Tibial nerve (tissue), 3 donors: ENCODE measurements at regions not wholly inside any gene's neighbourhood (a gene's known extent, or its start where the extent isn't known, plus 50 kb on each side); places are given as distances from the start of the nearest gene placed in this dataset.

ENCODE experiments used
- POLR2A ChIP-seq, 2 donors: fragments of 450-650 bp; IDR thresholded peaks; one replicate each; pipeline ENCODE4 v1.6.1; 2017; ENCODE audit warnings: antibody characterized with exemption in 2 of 2, mild to moderate bottlenecking in 2 of 2, moderate library complexity in 2 of 2
- TF ChIP-seq, protein P1 (sequence below), 5 experiments: fragments of 200-600 bp in 3 of 5; fragments of 450-650 bp in 2 of 5; sonication (generic) in 3 of 5; IDR thresholded peaks; one replicate each; pipeline ENCODE4 v1.5.1; 2016 to 2019; ENCODE audit warnings: antibody characterized with exemption in 5 of 5, mild to moderate bottlenecking in 3 of 5, moderate library complexity in 2 of 5

- no peak for TF ChIP-seq POLR2A (IDR thresholded peaks at IDR 0.05)
- TF ChIP-seq, protein P1, sequence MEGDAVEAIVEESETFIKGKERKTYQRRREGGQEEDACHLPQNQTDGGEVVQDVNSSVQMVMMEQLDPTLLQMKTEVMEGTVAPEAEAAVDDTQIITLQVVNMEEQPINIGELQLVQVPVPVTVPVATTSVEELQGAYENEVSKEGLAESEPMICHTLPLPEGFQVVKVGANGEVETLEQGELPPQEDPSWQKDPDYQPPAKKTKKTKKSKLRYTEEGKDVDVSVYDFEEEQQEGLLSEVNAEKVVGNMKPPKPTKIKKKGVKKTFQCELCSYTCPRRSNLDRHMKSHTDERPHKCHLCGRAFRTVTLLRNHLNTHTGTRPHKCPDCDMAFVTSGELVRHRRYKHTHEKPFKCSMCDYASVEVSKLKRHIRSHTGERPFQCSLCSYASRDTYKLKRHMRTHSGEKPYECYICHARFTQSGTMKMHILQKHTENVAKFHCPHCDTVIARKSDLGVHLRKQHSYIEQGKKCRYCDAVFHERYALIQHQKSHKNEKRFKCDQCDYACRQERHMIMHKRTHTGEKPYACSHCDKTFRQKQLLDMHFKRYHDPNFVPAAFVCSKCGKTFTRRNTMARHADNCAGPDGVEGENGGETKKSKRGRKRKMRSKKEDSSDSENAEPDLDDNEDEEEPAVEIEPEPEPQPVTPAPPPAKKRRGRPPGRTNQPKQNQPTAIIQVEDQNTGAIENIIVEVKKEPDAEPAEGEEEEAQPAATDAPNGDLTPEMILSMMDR (IDR thresholded peaks at IDR 0.05) = no peak
These were observed 2381.0 kb downstream of the LRRC4C start for GRCh38 chr11:39078465-39078864.
